Mucosa of descending colon (tissue), 3 donors: ENCODE measurements at regions not wholly inside any gene's neighbourhood (a gene's known extent, or its start where the extent isn't known, plus 50 kb on each side); places are given as distances from the start of the nearest gene placed in this dataset.
A peak's percentile ranks its signal among the peaks of the same experiment; 100 is the strongest.

Experiments used
- ATAC-seq: fragments of 200-7000 bp; cut with Tn5 transposase; one replicate; pipeline ENCODE4 v1.9.1; 2020; ENCODE audit warnings: mild to moderate bottlenecking, moderate library complexity
- DNase-seq, 3 donors: peaks; one replicate each; pipeline ENCODE4 v3.0.0-alpha.2; 2020
- H3K36me3 ChIP-seq: fragments of 200-600 bp; one replicate; pipeline ENCODE4 v1.8.0; 2021; ENCODE audit warnings: low read depth, mild to moderate bottlenecking
- H3K4me1 ChIP-seq: fragments of 200-600 bp; one replicate; pipeline ENCODE4 v1.8.0; 2021; ENCODE audit warnings: low read depth, mild to moderate bottlenecking
- H3K4me3 ChIP-seq: fragments of 200-600 bp; one replicate; pipeline ENCODE4 v1.8.0; 2021; ENCODE audit warnings: mild to moderate bottlenecking
- H3K9me3 ChIP-seq: fragments of 200-600 bp; one replicate; pipeline ENCODE4 v1.8.0; 2021; ENCODE audit warnings: mild to moderate bottlenecking
- intact Hi-C, 2 donors: fragments of 100-400 bp; cut with DNase I in 1 of 2; cut with micrococcal nuclease in 1 of 2; formaldehyde crosslinking; loops; one replicate each; pipeline versions ENCODE4 v1.11.0 to v1.11.1; 2022; cut with DNase I, micrococcal nuclease
- TF ChIP-seq, protein P1 (sequence below): fragments of 200-600 bp; IDR thresholded peaks from one replicate; pipeline ENCODE4 v1.8.0; 2022; ENCODE audit warnings: antibody characterized with exemption, mild to moderate bottlenecking
- donor health status: DM: no; HTN: no; CAD: no; lungs with moderate emphysema.
- donor health status: DM: no; HTN: no; CAD: no.
- donor health status: DM: no; HTN: yes; CAD: no.

- DNase-seq (no peak), ATAC-seq (no peak)
- Histone ChIP-seq H3K9me3 (no peaks in the 10 kb centered on the region), H3K36me3 (no peaks in the 10 kb centered on the region), H3K4me3 (no peak overlapping the region), H3K4me1 (no peaks in the 10 kb centered on the region)
- TF ChIP-seq, protein P1, sequence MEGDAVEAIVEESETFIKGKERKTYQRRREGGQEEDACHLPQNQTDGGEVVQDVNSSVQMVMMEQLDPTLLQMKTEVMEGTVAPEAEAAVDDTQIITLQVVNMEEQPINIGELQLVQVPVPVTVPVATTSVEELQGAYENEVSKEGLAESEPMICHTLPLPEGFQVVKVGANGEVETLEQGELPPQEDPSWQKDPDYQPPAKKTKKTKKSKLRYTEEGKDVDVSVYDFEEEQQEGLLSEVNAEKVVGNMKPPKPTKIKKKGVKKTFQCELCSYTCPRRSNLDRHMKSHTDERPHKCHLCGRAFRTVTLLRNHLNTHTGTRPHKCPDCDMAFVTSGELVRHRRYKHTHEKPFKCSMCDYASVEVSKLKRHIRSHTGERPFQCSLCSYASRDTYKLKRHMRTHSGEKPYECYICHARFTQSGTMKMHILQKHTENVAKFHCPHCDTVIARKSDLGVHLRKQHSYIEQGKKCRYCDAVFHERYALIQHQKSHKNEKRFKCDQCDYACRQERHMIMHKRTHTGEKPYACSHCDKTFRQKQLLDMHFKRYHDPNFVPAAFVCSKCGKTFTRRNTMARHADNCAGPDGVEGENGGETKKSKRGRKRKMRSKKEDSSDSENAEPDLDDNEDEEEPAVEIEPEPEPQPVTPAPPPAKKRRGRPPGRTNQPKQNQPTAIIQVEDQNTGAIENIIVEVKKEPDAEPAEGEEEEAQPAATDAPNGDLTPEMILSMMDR, result no peak
- intact Hi-C loops, result no loop called here
Observed at GRCh38 chr1:108045460-108045859, 80.5 kb upstream of the VAV3 start.

- H3K36me3 ChIP-seq, result no peaks in the 10 kb centered on the region
- intact Hi-C loops, result no loop called here
- H3K9me3 ChIP-seq, result no peaks in the 10 kb centered on the region
- no peak for ATAC-seq
- no peak overlapping the region for H3K4me3 ChIP-seq
- no peak for DNase-seq
- H3K4me1 ChIP-seq, result no peaks in the 10 kb centered on the region
- TF ChIP-seq, protein P1, result no peak
Observed at GRCh38 chr1:108044318-108044717, 79.3 kb upstream of the VAV3 start.

- no peaks in the 10 kb centered on the region for H3K36me3 ChIP-seq
- no peaks in the 10 kb centered on the region for H3K9me3 ChIP-seq
- no peaks in the 10 kb centered on the region for H3K4me1 ChIP-seq
- intact Hi-C loops, result no loop called here
- DNase-seq, result no peak
- TF ChIP-seq, protein P1, result no peak
- peak; percentile 44 for ATAC-seq
- no peak overlapping the region for H3K4me3 ChIP-seq
Observed at GRCh38 chr1:108043707-108044106, 78.7 kb upstream of the VAV3 start.

DNA sequence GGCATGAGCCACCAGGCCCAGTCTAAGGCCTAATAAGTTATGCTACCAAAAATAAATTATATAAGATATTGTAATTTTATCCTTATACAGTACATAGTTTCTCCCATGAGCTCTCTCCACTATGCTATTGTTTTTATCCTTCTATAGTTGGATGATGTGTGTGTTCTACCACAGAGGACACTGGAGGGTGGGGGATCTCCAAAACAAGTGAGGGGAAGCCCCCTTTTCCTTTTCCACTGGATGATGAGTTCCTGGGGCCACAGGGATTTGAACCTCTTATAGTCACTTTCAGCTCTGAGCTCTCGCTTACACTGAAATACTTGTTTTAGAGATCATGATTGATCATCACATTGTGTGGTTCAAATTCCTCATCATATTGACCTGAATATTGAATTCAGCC is 77.6 kb upstream of the VAV3 start:
- Histone ChIP-seq H3K4me1 (no peaks in the 10 kb centered on the region), H3K9me3 (no peaks in the 10 kb centered on the region), H3K4me3 (no peak overlapping the region), H3K36me3 (no peaks in the 10 kb centered on the region)
- TF ChIP-seq, protein P1, result no peak
- ATAC-seq, result no peak
- intact Hi-C loops, result no loop called here
- DNase-seq, result no peak

DNA sequence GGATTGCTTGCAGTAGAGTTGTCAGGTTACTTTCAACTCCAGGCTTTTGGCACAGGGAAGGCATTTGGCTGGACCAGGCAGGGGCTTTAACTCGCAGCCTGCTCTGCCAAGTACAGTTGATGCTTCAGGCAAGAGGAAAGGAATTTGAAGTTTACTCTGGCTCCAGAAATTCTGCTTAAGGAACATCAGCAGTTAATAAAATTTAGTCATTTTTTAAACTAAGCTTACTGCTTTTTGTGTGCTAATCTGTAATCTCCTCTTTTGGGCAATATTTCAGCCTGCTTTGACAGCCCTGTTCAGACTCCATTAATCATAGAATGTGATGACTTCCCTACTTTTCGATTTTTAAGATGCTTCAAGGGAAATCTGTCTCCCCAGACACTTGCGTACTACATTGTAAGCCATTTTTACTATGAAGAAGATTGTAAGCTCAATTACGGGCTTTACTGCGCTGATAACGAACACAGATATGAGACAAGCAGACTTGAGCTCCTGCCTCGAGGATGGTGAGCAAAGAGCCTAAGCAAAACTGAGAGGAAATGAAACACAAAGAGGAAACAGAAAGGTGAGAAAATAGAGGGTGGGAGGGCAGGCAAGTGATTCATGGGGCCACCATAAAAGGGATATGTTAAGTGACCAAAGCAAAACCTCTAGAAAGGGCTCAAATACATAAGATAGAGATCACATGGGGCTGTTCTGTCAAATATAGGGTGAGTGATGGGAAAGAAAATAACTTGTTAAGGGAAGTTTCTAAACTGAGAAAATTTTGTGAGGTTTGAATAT is 76.6 kb upstream of the VAV3 start:
- H3K4me1 ChIP-seq, result no peaks in the 10 kb centered on the region
- ATAC-seq, result no peak
- intact Hi-C loops, result no loop called here

More for the DNA sequence above, 76.6 kb upstream of the VAV3 start:
- Histone ChIP-seq H3K9me3 (no peaks in the 10 kb centered on the region), H3K4me3 (no peak overlapping the region), H3K36me3 (no peaks in the 10 kb centered on the region)
- TF ChIP-seq, protein P1, result no peak
- no peak for DNase-seq
